ENCODE measurements at regions not wholly inside any gene's neighbourhood (a gene's known extent, or its start where the extent isn't known, plus 50 kb on each side); places are given as distances from the start of the nearest gene placed in this dataset.

GRCh38 chr16:55943267-55943666, 68.1 kb upstream of the CES5A start:
- intact Hi-C loops (cut with micrococcal nuclease; ENCODE audit: unreplicated experiment) (no loop called here), in situ Hi-C loops (cut with MboI) (loop anchor here (25.0 kb wide), 1 partner anchor 744 kb away; the partner anchor contains the start of gene MT1X)
- no peaks in the 10 kb centered on the region for H3K79me2 ChIP-seq (ENCODE audit: control insufficient read depth, insufficient read depth, low read length)
- CTCF ChIA-PET, result interaction anchor here (0.6 to 8.7 kb wide), 14 partner anchors 8 to 376 kb away, joined by 3 to 66 read pairs (median 4); no protein-coding TSS in a partner anchor
- 54% methylated on average over 4 of the region's 4 CpGs for WGBS (ENCODE audit: insufficient coverage, insufficient replicate concordance, low lambda C conversion rate, missing lambda C conversion rate)
- no peaks in the 10 kb centered on the region for H3K4me1 ChIP-seq (ENCODE audit: control insufficient read depth, insufficient read depth, low read length)
- no peak overlapping the region for H3K4me3 ChIP-seq
- H3K9ac ChIP-seq (ENCODE audit: control insufficient read depth, insufficient read depth, low read length), result no peak overlapping the region
- H3K4me2 ChIP-seq (ENCODE audit: control insufficient read depth, insufficient read depth), result no peak overlapping the region
- H3K27me3 ChIP-seq (replicated peaks in 1 of 2; ENCODE audit: control insufficient read depth in 2 of 2, insufficient read depth in 2 of 2, low read length in 1 of 2), result peaks cover 0 to 2% of the 10 kb centered on the region in 2 experiments; a peak in 1 of 4 replicates
- H2AFZ ChIP-seq (ENCODE audit: control insufficient read depth, low read depth, low read length), result no peak overlapping the region
- no peak overlapping the region for H3K27ac ChIP-seq (ENCODE audit: control insufficient read depth, insufficient read depth)
- BruUV-seq (replicated peaks), result no TSS peak
- POLR2A ChIA-PET, result no interaction called here
- ATAC-seq, result no peak
- no peak for DNase-seq (ENCODE audit: low read depth, low spot score)
- FAIRE-seq, result no peak
- RAD21 ChIA-PET (ENCODE audit: unreplicated experiment), result interaction anchor here (0.6 to 3.6 kb wide), 5 partner anchors 260 to 479 kb away, joined by 3 to 16 read pairs (median 4); no protein-coding TSS in a partner anchor
- no peaks in the 10 kb centered on the region for H4K20me1 ChIP-seq (ENCODE audit: control insufficient read depth, insufficient read depth)
- H3K9me3 ChIP-seq (replicated peaks; ENCODE audit: control insufficient read depth, insufficient read depth, low read length), result no peaks in the 10 kb centered on the region
- no peak for TF ChIP-seq ASH2L (IDR thresholded peaks at IDR 0.05; ENCODE audit: borderline replicate concordance, low read depth)
- no peak for TF ChIP-seq FOXK2 (IDR thresholded peaks at IDR 0.05)
- TF ChIP-seq, protein P1, sequence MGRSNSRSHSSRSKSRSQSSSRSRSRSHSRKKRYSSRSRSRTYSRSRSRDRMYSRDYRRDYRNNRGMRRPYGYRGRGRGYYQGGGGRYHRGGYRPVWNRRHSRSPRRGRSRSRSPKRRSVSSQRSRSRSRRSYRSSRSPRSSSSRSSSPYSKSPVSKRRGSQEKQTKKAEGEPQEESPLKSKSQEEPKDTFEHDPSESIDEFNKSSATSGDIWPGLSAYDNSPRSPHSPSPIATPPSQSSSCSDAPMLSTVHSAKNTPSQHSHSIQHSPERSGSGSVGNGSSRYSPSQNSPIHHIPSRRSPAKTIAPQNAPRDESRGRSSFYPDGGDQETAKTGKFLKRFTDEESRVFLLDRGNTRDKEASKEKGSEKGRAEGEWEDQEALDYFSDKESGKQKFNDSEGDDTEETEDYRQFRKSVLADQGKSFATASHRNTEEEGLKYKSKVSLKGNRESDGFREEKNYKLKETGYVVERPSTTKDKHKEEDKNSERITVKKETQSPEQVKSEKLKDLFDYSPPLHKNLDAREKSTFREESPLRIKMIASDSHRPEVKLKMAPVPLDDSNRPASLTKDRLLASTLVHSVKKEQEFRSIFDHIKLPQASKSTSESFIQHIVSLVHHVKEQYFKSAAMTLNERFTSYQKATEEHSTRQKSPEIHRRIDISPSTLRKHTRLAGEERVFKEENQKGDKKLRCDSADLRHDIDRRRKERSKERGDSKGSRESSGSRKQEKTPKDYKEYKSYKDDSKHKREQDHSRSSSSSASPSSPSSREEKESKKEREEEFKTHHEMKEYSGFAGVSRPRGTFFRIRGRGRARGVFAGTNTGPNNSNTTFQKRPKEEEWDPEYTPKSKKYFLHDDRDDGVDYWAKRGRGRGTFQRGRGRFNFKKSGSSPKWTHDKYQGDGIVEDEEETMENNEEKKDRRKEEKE (IDR thresholded peaks at IDR 0.05), result no peak
- no peak for TF ChIP-seq SMAD5 (IDR thresholded peaks at IDR 0.05; ENCODE audit: low read depth)
- TF ChIP-seq RUNX3 (IDR thresholded peaks at IDR 0.05; ENCODE audit: low read length), result no peak
- TF ChIP-seq, protein P2, sequence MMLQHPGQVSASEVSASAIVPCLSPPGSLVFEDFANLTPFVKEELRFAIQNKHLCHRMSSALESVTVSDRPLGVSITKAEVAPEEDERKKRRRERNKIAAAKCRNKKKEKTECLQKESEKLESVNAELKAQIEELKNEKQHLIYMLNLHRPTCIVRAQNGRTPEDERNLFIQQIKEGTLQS (IDR thresholded peaks at IDR 0.05; ENCODE audit: borderline replicate concordance, extremely low read depth, low read depth, low read length), result no peak
- TF ChIP-seq JUND (IDR thresholded peaks at IDR 0.05; ENCODE audit: low read depth, low read length), result no peak
- TF ChIP-seq SP1 (IDR thresholded peaks at IDR 0.05; ENCODE audit: low read depth, low read length), result no peak
- no peaks in the 10 kb centered on the region for H3K36me3 ChIP-seq (ENCODE audit: control insufficient read depth in 2 of 2, insufficient read depth in 2 of 2, low read length in 1 of 2)
- SMC1A ChIA-PET (ENCODE audit: uncharacterized antibody, unreplicated experiment), result interaction anchor here (0.9 to 2.1 kb wide), 6 partner anchors 9 to 375 kb away, joined by 3 to 8 read pairs (median 3); no protein-coding TSS in a partner anchor

Measured in GM12878 (cell line).